HepG2 (cell line): ENCODE measurements at regions not wholly inside any gene's neighbourhood (a gene's known extent, or its start where the extent isn't known, plus 50 kb on each side); places are given as distances from the start of the nearest gene placed in this dataset.

Source experiments
- IRF2 ChIP-seq: IDR thresholded peaks from 2 replicates; pipeline ENCODE4 v1.6.1; 2018; ENCODE audit warnings: missing genetic modification reagents, missing compliant biosample characterization
- SIN3A ChIP-seq: IDR thresholded peaks from 2 replicates; pipeline ENCODE4 v1.6.1; 2011; ENCODE audit warnings: low read depth, mild to moderate bottlenecking, control low read depth, low read length, borderline replicate concordance
- SUZ12 ChIP-seq: fragments of 150-350 bp; IDR thresholded peaks from 2 replicates; pipeline ENCODE4 v1.6.1; 2014; ENCODE audit warnings: low read depth, low read length
- TOPORS ChIP-seq: sonication (generic); formaldehyde crosslinking; IDR thresholded peaks from 2 replicates; pipeline ENCODE4 v1.8.0; 2023; ENCODE audit warnings: mild to moderate bottlenecking, missing genetic modification reagents

DNA sequence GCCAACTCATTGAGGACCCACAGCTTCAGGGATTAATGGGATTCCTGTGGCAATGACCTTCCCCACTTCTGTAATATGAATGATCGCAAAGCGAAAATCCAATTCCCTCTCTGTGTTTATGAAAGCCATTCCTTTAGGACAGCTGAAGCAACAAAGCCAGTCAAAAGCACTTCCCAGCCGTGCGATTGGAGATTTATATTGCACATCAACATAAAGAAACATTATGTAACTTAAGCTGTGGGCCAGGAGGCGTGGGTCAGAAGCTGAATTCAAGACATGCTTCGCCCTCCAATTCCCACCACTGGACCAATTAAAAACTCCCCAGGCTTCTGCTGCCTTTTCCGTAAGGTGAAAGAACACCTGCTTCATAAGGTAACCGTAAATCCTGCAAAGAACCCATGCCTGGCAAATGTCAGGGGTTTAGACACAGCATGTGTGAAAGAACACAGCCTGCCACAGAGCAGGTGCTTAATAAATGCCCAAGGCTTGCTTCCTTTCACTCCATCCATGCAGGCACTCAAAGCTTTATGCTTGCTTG is 138.9 kb upstream of the SOD1 start:
- TF ChIP-seq SUZ12 (no peak), TOPORS (CRISPR knock-in tag) (no peak), SIN3A (no peak), IRF2 (CRISPR knock-in tag) (no peak)
